PFSK-1 (cell line): ENCODE measurements at regions not wholly inside any gene's neighbourhood (a gene's known extent, or its start where the extent isn't known, plus 50 kb on each side); places are given as distances from the start of the nearest gene placed in this dataset.

Experiments
- FOXP2 ChIP-seq: optimal IDR thresholded peaks from 2 replicates; pipeline ENCODE3; 2011; ENCODE audit warnings: borderline replicate concordance, control low read depth, inconsistent platforms; ENCODE audit not compliant: insufficient read depth; ENCODE audit errors: extremely low read length, extremely low read depth
- POLR2AphosphoS5 ChIP-seq: IDR thresholded peaks from 2 replicates; pipeline ENCODE4 v1.6.1; 2012; ENCODE audit warnings: low read depth, mild to moderate bottlenecking, control low read depth, low read length, moderate library complexity
- REST ChIP-seq, 2 experiments: IDR thresholded peaks; 2 replicates each; pipeline versions ENCODE4 v1.6.1 to v1.8.0; 2011 to 2012; ENCODE audit warnings: low read depth in 2 of 2, low read length in 2 of 2, control low read depth in 1 of 2, inconsistent platforms in 1 of 2, mild to moderate bottlenecking in 1 of 2, moderate library complexity in 1 of 2; ENCODE audit not compliant: insufficient read depth in 1 of 2
- SIN3A ChIP-seq: IDR thresholded peaks from 2 replicates; pipeline ENCODE4 v1.6.1; 2012; ENCODE audit warnings: mild to moderate bottlenecking, low read length, moderate library complexity, borderline replicate concordance; ENCODE audit not compliant: insufficient read depth
- TAF1 ChIP-seq: IDR thresholded peaks from 2 replicates; pipeline ENCODE4 v1.6.1; 2012; ENCODE audit warnings: low read length, control low read depth, borderline replicate concordance; ENCODE audit not compliant: insufficient read depth

- TF ChIP-seq SIN3A (no peak), TAF1 (no peak), POLR2AphosphoS5 (no peak), REST (IDR thresholded peaks at IDR 0.05; ENCODE audit: insufficient read depth in 1 of 2, low read depth in 2 of 2, low read length in 2 of 2) (no peak), FOXP2 (no peak)
These were observed 54.7 kb upstream of the ALDH1B1 start for GRCh38 chr9:38337706-38338264.

- TF ChIP-seq FOXP2: no peak
- no peak for TF ChIP-seq POLR2AphosphoS5
- TF ChIP-seq REST (IDR thresholded peaks at IDR 0.05; ENCODE audit: insufficient read depth in 1 of 2, low read depth in 2 of 2, low read length in 2 of 2): no peak
- no peak for TF ChIP-seq SIN3A
- no peak for TF ChIP-seq TAF1
These were observed 55.3 kb upstream of the ALDH1B1 start for GRCh38 chr9:38337181-38337580.

- no peak for TF ChIP-seq SIN3A
- no peak for TF ChIP-seq FOXP2
- no peak for TF ChIP-seq POLR2AphosphoS5
These were observed 56.2 kb upstream of the ALDH1B1 start for GRCh38 chr9:38336341-38336740.

GRCh38 chr9:38335686-38336085, 56.8 kb upstream of the ALDH1B1 start:
- TF ChIP-seq TAF1 (no peak), SIN3A (no peak), POLR2AphosphoS5 (no peak), REST (IDR thresholded peaks at IDR 0.05; ENCODE audit: insufficient read depth in 1 of 2, low read depth in 2 of 2, low read length in 2 of 2) (no peak), FOXP2 (no peak)

GRCh38 chr9:38334234-38334633, 58.3 kb upstream of the ALDH1B1 start:
- no peak for TF ChIP-seq REST (IDR thresholded peaks at IDR 0.05; ENCODE audit: insufficient read depth in 1 of 2, low read depth in 2 of 2, low read length in 2 of 2)
- no peak for TF ChIP-seq POLR2AphosphoS5
- TF ChIP-seq FOXP2: no peak
- TF ChIP-seq TAF1: no peak
- TF ChIP-seq SIN3A: no peak

GRCh38 chr9:38333047-38333446, 59.5 kb upstream of the ALDH1B1 start:
- TF ChIP-seq SIN3A: no peak
